Gastroesophageal sphincter (tissue), 3 donors: ENCODE measurements at regions not wholly inside any gene's neighbourhood (a gene's known extent, or its start where the extent isn't known, plus 50 kb on each side); places are given as distances from the start of the nearest gene placed in this dataset.

Source experiments
- CTCF ChIP-seq, 4 experiments: fragments of 200-600 bp in 2 of 4; fragments of 450-650 bp in 2 of 4; sonication (generic) in 1 of 4; IDR thresholded peaks; one replicate each; pipeline ENCODE4 v1.5.1; 2017 to 2019; ENCODE audit warnings: antibody characterized with exemption in 4 of 4, mild to moderate bottlenecking in 2 of 4, moderate library complexity in 2 of 4
- EP300 ChIP-seq: sonication (generic); formaldehyde crosslinking; IDR thresholded peaks from one replicate; pipeline ENCODE4 v1.6.1; 2017; ENCODE audit warnings: antibody characterized with exemption, mild to moderate bottlenecking
- POLR2A ChIP-seq, 2 donors: fragments of 450-650 bp; IDR thresholded peaks; one replicate each; pipeline ENCODE4 v1.6.1; 2017; ENCODE audit warnings: antibody characterized with exemption in 2 of 2, mild to moderate bottlenecking in 2 of 2, moderate library complexity in 1 of 2
- POLR2AphosphoS5 ChIP-seq: sonication (generic); formaldehyde crosslinking; IDR thresholded peaks from one replicate; pipeline ENCODE4 v1.6.1; 2017; ENCODE audit warnings: antibody characterized with exemption

GRCh38 chr5:130731839-130732238 lies 433.2 kb downstream of the HINT1 start:
- TF ChIP-seq POLR2A (IDR thresholded peaks at IDR 0.05) (no peak), CTCF (IDR thresholded peaks at IDR 0.05) (no peak), EP300 (no peak), POLR2AphosphoS5 (no peak)
